ENCODE measurements at regions not wholly inside any gene's neighbourhood (a gene's known extent, or its start where the extent isn't known, plus 50 kb on each side); places are given as distances from the start of the nearest gene placed in this dataset.
"Not testable (repeated sequence)": the region's sequence is repeated elsewhere in the genome, so short reads cannot be mapped to it uniquely, and the experiment has no call there.

DNA sequence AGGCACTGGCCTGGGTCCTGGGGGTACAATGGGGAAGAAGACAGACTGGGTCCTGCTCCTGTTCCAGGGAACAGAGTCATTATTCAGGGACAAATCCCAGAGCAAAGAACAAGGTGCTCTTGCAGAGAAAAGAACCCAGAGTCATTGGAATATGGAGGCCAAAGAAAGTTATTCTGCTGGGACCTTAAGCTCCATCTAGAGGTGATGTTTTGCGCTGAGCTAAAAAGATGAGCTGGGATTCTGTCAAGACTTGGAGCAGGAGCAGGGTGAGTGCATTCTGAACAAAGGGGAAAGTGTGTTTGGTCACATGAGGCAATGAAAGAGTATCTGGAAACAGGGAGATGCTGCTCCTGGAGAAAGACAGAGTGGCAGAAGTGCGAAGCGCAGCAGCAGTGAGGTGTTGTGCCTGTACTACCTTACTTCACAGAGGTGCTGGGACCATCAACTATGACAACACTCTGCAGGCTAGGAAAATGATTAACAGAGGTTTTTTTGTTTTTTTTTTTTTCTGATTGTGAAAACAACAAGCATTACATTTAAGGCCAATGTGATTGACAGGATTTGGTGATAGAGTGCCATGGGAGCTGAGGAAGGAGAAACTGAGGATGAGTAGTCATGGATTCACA is 95.3 kb upstream of the TNFSF11 start:
- DNase-seq (ENCODE audit: low read depth), result no peak

DNA sequence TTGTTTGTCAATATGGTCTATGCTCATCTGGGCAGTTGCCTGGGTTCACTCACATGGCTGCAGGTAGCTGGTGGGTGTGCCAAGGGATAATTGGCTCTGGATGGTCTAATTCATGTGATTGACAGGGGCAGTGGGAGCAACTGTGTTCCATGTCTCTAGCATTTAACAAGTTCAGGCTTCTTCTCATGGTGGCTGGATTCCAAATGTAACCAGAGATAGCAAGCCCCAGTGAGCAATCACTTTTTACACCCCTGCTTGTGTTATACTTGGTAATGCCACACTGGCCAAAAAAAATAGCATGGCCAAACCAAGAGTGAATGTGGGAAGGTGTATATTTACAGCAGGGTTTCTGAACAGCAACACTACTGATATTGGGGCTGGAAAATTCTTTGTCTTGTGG is 89.6 kb upstream of the TNFSF11 start:
- no peak for DNase-seq (ENCODE audit: low read depth)

DNA sequence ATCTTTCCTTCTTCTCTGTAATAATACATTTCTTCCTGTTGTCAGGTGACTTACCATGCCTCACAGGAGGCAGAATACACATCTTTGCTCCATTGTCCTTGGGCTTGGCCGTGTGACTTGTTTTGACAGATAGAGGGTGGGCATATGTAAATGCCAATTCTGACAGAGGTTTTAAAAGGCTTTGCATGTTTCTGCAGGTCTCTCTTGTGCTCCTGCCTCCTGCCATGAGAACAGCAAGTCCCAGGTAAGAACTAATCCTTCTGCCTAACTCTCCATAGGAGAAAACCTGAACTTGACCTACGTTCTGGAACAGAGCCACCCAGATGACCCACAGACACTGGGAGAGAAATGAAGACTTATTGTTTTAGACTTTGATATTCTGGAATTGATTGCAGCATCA is 88.7 kb upstream of the TNFSF11 start:
- DNase-seq (ENCODE audit: low read depth), result no peak

DNA sequence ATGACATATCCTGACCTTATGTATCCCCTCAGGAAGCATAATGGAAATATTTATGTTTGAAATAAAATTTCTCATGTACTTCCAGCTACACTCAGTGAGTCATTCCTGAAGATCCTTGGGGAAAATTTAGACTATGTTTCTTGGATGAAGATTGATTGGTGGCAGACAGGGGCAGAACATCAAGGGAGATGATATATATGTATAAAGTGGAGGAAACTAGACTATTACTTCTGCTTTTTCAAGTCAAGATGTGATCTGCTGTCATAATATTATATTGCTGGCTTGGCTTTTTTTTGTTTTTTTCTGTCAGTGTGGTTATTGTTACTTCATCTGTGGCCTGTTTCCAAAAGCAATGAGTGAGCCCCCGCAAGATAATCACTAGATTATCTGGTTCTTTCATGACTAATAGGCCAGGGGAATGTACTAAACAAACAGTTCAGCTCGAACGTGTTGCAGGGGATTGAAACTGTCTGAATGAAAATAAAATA is 87.2 kb upstream of the TNFSF11 start:
- DNase-seq (ENCODE audit: low read depth), result no peak

DNA sequence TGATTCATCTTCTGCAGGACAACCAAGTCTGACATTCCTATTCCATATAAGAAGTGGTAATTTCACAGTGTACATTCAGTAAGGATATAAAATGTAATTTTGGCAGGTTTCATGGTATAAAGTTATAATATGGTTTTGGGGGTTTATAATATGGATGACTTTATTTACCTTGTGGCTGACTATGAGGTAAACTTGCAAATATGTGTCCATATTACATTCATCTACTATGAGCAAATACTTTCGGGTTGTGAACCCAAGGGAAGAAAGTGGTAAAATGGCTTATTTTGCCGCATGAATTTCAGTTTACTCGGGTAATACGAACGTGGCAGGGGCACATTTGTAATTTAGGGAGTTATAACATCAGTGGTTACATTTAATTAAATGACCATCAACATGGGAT is 86.7 kb upstream of the TNFSF11 start:
- DNase-seq (ENCODE audit: low read depth), result no peak

DNA sequence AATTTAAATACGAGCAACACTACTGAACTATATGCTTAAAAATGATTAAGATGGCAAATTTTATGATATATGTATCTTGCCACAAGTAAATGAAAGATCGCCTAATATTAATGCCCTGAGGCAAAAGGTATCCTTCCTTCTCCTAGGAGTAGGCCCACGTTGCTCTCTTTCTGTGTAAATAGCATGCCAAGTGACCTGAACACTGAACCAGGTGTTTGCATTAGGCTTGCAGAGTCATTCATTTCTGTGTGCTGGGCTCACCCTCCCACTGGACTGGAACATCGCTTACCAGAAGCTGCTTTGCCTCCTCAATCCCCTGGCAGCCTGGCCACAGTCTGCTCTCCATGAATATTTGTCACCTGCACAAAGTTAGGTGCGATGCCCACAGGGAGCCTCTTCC is 83.3 kb upstream of the TNFSF11 start:
- DNase-seq (ENCODE audit: low read depth), result no peak

DNA sequence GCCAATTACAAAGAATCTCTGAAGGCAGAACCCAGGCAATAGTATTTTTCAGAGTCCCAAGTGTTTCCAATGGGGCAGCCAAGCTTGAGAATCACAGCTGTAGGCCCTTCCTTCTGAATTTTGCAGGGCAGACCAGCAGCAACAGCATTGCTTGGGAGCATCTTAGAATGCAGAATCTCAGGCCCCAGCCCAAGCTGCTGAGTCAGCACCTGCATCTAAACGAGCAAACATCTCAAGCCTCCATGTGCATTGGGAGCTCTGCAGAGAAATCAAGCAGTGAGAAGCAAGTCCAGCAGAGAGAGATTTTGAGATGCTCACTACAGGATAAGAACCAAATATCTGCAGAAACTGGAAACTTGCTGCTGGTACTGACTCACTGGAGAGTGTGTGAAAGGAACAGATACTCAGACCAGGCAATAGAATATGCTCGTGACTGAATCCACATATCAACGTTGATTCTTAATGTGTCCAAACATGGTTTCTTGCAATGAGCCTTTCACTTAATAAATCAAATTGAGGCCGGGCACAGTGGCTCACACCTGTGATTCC is 81.5 kb upstream of the TNFSF11 start:
- no peak for DNase-seq (ENCODE audit: low read depth)

DNA sequence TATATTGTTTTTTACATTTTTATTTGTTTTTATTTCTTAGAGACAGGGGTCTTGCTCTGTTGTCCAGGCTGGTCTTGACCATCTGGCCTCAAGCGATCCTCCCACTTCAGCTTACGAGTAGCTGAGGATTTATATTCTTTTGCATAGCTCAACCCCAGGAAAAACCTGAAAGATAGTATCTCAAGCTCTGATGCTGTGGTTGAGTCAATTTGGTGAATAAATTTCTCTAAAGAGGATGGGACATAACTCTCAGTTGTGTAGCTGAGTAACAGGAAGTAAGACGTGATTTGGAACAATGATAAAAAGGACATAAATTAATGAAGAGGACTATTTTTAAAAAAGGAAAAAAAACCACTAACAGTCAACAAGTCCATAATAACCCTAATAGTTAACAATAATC is 79.8 kb upstream of the TNFSF11 start:
- no peak for DNase-seq (ENCODE audit: low read depth)

DNA sequence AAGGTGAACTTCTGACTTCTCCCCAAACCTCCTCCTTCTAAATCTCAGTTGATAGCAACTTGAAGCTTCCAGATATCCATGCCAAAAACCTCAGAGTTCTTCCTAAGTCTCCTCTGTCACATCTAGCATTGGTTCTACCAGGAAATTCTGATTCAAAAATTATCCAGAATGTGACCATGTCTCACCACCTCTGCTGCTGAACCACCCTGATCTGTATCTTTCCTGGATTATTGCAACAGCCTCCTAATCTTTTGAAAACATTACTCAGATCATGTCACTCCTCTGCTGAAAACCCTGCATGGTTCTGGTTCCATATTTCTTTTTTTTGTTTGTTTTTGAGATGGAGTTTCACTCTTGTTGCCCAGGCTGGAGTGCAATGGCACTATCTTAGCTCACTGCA is 78.7 kb upstream of the TNFSF11 start:
- DNase-seq (ENCODE audit: low read depth), result no peak

DNA sequence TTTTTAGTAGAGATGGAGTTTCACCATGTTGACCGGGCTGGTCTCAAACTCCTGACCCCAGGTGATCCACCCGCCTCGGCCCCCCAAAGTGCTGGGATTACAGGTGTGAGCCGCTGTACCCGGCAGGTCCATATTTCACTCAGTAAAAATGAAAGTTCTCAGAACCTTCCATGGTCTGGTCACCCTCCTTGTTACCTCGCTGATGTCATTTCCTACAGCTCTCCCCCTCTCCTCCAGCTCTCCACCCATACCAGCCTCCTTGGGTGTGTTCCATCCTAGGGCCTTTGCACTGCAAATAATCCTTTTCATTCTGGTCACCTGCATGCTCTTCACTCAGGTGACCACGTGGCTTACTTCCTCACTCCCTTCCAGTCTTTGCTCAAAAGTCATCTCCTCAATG is 78.2 kb upstream of the TNFSF11 start:
- DNase-seq (ENCODE audit: low read depth), result no peak

DNA sequence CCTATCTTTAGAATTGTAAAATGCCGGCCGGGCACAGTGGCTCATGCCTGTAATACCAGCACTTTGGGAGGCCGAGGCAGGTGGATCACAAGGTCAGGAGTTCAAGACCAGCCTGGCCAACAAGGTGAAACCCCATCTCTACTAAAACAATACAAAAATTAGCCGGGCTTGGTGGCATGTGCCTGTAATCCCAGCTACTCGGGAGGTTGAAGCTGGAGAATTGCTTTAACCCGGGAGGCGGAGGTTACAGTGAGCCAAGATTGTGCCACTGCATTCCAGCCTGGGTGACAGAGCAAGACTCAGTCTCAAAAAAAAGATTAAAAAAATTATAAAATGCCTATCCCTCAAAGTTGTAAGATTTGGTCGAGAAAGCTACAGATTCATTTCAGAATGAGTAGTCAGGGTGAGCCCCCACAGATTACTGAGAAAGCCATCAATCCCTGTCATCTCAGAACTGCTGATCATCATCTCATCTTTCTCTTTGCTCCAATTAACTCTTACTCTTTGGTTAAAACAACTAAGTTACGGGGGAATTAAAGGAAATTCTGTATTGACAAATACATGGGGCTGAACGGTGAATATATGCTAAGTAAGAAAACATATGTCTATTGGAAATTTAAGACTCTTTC is 76.9 kb upstream of the TNFSF11 start:
- not testable (repeated sequence) for DNase-seq (ENCODE audit: low read depth)

DNA sequence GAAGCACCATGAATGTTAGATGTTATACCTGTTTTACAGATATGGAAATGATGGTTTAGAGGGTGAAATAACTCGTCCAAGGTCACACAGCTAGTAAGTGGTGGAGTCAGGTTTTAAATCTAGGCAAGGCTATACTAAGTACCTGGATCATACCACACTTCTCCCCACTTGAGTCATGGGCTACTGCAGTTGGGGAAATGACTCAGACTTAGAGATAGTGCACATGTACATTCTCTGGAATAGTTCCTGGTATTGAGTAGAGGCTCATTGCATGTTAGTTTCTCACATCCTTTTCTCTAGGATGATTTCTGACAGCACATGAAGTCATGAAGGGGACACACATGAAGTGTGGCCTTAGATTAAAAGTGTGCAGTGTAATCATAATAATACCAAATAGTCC is 76.2 kb upstream of the TNFSF11 start:
- no peak for DNase-seq (ENCODE audit: low read depth)

DNA sequence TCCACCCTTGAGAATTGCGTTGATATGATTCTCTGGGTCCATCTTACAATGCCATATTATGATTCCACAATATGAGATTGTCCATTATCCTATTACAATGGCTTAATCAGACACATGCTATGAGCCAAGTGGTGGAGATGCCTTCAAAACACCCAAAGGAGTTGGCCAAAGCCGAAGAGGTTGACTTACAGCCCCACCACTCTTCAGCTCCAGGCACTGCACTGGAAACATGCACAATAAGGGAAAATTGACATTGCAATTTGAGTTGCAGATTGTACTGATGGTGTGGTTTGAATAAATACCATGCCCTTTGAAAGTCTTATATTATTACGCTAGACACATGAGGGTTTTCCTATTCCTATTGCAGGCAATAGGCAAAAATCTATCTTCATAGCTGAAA is 75.4 kb upstream of the TNFSF11 start:
- no peak for DNase-seq (ENCODE audit: low read depth)

All from stimulated activated CD8-positive, alpha-beta memory T cell treated with anti-CD3 and anti-CD28 coated beads, Interleukin-7, amount 100 ng/mL, for 24 hours (primary cell).